Retinal pigment epithelial cell (primary cell): ENCODE measurements at regions not wholly inside any gene's neighbourhood (a gene's known extent, or its start where the extent isn't known, plus 50 kb on each side); places are given as distances from the start of the nearest gene placed in this dataset.

Experiments used
- DNase-seq: peaks from one replicate; pipeline ENCODE4 v3.0.0-alpha.2; 2010; ENCODE audit warnings: low read depth
- H3K4me3 ChIP-seq: 2 replicates; pipeline ENCODE4 v1.5.1; 2011; ENCODE audit warnings: mild to moderate bottlenecking, low read length, control low read depth, moderate library complexity
- TF ChIP-seq, protein P1 (sequence below): conservative IDR thresholded peaks from 2 replicates; pipeline ENCODE4 v1.5.1; 2011; ENCODE audit warnings: low read depth, low read length, control low read depth, inconsistent platforms

DNA sequence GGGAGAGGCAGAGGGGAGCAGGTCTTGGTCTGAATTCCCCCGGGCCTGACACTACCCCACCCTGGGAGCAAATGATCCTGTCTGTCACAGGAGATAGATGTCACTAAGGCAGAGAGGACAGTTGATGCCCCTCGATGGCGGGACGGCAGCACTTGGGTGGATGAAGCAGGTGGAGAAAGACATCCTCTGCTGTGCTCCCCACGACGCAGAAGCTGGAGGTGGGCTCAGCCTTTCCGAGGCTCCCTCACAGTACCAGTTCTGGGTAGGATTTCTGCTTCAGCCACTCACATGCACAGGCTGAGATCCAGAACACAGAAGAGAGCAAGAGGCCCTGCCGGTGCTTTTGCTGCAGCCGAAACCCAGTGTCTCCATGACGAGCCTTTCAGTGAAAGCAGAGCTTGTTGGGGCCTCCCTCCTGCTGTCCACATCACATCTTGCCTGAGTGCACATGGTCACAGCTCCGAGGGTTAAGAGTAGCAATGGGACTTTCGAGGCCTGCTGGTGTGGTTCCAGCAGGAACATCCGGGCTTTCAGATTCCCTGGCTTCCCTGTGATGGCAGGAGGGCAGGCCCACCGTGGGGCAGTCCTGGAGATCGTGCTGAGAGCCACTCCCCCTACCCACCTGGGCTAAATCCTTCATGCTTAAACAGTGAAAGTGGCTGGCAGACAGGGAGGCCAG is 107.3 kb upstream of the PRR20G start:
- H3K4me3 ChIP-seq = no peak overlapping the region
- TF ChIP-seq, protein P1, sequence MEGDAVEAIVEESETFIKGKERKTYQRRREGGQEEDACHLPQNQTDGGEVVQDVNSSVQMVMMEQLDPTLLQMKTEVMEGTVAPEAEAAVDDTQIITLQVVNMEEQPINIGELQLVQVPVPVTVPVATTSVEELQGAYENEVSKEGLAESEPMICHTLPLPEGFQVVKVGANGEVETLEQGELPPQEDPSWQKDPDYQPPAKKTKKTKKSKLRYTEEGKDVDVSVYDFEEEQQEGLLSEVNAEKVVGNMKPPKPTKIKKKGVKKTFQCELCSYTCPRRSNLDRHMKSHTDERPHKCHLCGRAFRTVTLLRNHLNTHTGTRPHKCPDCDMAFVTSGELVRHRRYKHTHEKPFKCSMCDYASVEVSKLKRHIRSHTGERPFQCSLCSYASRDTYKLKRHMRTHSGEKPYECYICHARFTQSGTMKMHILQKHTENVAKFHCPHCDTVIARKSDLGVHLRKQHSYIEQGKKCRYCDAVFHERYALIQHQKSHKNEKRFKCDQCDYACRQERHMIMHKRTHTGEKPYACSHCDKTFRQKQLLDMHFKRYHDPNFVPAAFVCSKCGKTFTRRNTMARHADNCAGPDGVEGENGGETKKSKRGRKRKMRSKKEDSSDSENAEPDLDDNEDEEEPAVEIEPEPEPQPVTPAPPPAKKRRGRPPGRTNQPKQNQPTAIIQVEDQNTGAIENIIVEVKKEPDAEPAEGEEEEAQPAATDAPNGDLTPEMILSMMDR = no peak
- DNase-seq = no peak

DNA sequence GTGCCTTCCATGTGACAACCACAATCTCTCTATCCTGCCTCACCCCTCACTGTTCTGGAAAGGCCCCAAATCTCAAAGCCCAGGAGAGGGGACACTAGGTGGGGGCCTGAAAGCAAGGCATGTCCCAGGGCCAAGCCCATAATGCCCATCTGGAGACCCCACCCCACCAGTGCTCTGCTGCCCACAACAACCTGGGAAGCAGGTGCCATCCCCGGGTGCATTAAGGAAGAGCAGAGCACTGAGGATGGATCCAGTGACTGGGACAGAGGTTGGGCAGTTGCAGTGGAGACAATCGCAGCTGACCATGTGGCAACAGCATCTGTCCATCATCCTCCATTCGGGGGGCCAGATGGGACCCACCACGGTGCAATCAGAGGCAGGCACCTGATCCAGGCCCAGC is 106.2 kb upstream of the PRR20G start:
- TF ChIP-seq, protein P1 = no peak
- no peak for DNase-seq
- no peak overlapping the region for H3K4me3 ChIP-seq

DNA sequence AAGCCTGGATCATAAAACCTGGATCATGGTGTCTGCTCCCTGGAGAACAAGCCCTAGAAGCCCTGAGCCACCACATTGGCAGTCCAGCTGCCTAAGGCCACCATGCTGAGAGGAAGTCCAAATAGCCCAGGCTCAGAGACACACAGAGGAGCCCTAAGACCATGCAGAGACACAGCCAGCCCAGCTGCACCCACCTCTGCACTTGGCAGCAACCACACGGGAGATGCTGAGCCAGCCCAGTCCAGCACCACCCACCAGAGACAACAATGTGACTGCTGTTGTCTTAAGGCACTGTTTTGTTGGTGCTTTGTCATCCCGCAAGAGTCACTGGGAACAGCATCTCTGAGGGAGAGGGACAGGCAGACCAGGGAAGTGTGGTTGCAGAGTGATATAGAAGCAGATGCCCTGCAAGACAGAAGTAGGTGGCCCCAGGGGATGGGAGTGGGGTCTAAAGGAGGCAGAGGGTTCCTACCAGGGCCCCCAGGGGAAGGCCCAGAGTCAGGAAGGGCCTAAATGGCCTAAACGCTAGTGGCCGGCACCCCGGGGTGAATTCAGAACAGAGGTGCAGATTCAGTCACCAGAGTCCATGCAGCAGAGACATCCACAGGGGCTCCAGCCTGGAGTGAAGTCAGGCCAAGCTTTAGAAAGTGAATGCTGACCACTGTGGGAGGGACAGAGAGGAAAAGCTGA is 105.4 kb upstream of the PRR20G start:
- TF ChIP-seq, protein P1 = no peak
- no peak overlapping the region for H3K4me3 ChIP-seq
- DNase-seq = no peak

DNA sequence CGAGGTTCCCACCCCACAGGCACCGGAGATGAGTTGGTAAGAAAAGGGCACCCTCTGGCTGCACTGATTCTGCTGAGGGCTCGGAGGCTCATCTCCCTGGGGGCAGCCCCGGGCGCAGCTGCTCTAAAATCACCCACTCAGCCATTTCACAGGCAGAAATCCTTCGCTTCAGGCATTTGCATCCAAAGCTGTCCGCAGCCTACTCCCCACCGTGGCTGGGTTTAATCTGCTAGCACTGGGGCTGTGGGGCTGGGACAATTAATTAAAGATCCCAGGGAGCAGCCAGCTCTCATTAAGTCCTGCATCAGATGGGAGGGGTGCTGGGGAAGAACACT is 104.3 kb upstream of the PRR20G start:
- no peak for DNase-seq
- H3K4me3 ChIP-seq = no peak overlapping the region
- TF ChIP-seq, protein P1 = no peak

GRCh38 chr3:127391436-127392155 is 103.8 kb upstream of the PRR20G start:
- no peak overlapping the region for H3K4me3 ChIP-seq
- TF ChIP-seq, protein P1 = no peak

DNA sequence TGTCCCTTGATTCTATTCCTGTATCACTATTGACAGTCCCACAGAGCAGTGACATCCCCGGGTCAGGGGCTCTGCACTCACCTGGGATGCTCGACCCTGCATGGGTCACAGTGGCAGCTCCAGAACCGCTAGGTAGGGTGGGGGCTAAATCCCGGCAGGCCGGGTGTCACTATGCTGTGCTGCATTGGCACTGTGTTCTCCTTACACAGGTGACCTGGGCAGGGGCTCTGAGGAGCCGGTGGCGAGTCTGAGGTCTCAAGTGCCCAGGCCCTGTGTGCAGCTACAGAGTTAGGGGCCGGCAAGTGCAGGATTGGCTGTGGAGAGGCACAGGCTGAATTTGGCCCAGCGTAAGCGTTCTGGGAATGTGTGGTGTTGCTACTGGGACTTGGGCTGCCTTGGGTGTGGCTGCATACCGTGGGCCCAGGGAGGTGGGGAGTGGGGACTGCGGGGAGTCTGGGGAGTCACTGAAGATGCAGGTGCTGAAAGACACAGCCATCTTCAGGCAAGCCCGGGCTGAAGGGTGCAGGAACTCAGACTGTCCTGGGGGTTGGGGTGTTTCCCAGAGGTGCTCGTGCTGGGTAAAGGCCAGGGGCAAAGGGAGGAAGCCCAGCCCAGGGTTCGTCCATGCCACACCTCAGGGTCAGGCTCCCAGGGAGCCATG is 102.6 kb upstream of the PRR20G start:
- no peak for DNase-seq
- TF ChIP-seq, protein P1 = no peak
- no peak overlapping the region for H3K4me3 ChIP-seq

More at GRCh38 chr3:127391436-127392155, 103.8 kb upstream of the PRR20G start:
- no peak for DNase-seq
